SK-N-SH treated with all-trans-retinoic acid at 6 μM for 48 hours (cell line): ENCODE measurements at regions not wholly inside any gene's neighbourhood (a gene's known extent, or its start where the extent isn't known, plus 50 kb on each side); places are given as distances from the start of the nearest gene placed in this dataset.

Experiments
- ARNTL ChIP-seq: fragments of 450-650 bp; formaldehyde crosslinking; IDR thresholded peaks from 2 replicates; pipeline ENCODE4 v1.5.0; 2020; ENCODE audit warnings: low read depth, mild to moderate bottlenecking, moderate library complexity, borderline replicate concordance
- ESRRG ChIP-seq: fragments of 250-450 bp; sonication (Bioruptor Pico); IDR thresholded peaks from 2 replicates; pipeline ENCODE4 v1.6.1; 2021; ENCODE audit warnings: mild to moderate bottlenecking
- GLIS3 ChIP-seq: fragments of 250-450 bp; sonication (Bioruptor Pico); IDR thresholded peaks from 2 replicates; pipeline ENCODE4 v1.5.0; 2020; ENCODE audit warnings: mild to moderate bottlenecking, moderate library complexity
- PPARA ChIP-seq: fragments of 250-450 bp; sonication (Bioruptor Pico); IDR thresholded peaks from 2 replicates; pipeline ENCODE4 v1.5.0; 2020; ENCODE audit warnings: mild to moderate bottlenecking, borderline replicate concordance
- RARB ChIP-seq: fragments of 250-450 bp; sonication (Bioruptor Pico); IDR thresholded peaks from 2 replicates; pipeline ENCODE4 v1.8.0; 2021; ENCODE audit warnings: mild to moderate bottlenecking, moderate library complexity
- ZFP30 ChIP-seq: fragments of 450-650 bp; formaldehyde crosslinking; IDR thresholded peaks from 2 replicates; pipeline ENCODE4 v1.5.0; 2022; ENCODE audit warnings: mild to moderate bottlenecking, moderate library complexity
- ZNF565 ChIP-seq: fragments of 450-650 bp; formaldehyde crosslinking; conservative IDR thresholded peaks from 2 replicates; pipeline ENCODE4 v1.5.0; 2020; ENCODE audit warnings: low read depth, mild to moderate bottlenecking, moderate library complexity
- ZNF70 ChIP-seq: fragments of 450-650 bp; formaldehyde crosslinking; IDR thresholded peaks from 2 replicates; pipeline ENCODE4 v1.5.0; 2020; ENCODE audit warnings: mild to moderate bottlenecking, moderate library complexity
- ZNF8 ChIP-seq: fragments of 450-650 bp; formaldehyde crosslinking; IDR thresholded peaks from 2 replicates; pipeline ENCODE4 v1.5.0; 2020; ENCODE audit warnings: mild to moderate bottlenecking, moderate library complexity
- TF ChIP-seq, protein P1 (sequence below): fragments of 250-450 bp; sonication (Bioruptor Pico); IDR thresholded peaks from 2 replicates; pipeline ENCODE4 v1.8.0; 2020; ENCODE audit warnings: mild to moderate bottlenecking, moderate library complexity, borderline replicate concordance
- TF ChIP-seq, protein P2 (sequence below): fragments of 250-450 bp; sonication (Bioruptor Pico); IDR thresholded peaks from 2 replicates; pipeline ENCODE4 v1.8.0; 2021; ENCODE audit warnings: low read depth, mild to moderate bottlenecking, moderate library complexity, borderline replicate concordance

DNA sequence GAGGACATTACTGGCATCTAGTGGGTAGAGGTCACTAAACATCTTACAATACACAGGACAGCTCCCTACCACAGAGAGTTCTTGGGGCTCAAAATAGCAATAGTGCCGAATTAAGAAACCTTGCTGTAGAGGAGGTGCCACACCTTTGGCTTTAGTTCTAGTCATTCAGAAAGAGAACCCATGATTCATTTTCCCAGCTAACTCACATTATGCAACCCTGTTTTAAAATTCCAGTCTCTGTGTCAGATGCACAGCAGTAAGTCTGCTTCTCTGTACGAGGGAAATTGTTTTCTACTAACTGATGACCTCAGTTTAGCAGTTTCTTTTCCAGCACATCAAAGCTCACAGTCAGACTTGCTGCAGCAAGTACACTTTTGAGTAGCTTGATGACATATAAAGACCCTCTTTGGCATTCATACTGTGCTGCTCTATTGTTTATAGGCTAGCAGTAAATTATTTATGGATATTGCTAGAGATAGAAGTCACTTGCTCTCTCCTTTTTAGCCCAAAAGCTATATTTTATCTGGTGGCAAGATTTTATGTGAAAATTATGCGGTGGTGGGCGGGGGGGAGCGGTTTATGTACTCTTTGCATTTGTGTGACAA lies 487.8 kb upstream of the MAGEB18 start:
- TF ChIP-seq ESRRG (no peak), ZNF565 (CRISPR knock-in tag) (no peak), PPARA (CRISPR knock-in tag) (no peak), ZNF8 (CRISPR knock-in tag) (no peak), GLIS3 (CRISPR knock-in tag) (no peak), RARB (CRISPR knock-in tag) (no peak), ZFP30 (no peak), ZNF70 (CRISPR knock-in tag) (no peak), ARNTL (CRISPR knock-in tag) (no peak)
- TF ChIP-seq, protein P1, sequence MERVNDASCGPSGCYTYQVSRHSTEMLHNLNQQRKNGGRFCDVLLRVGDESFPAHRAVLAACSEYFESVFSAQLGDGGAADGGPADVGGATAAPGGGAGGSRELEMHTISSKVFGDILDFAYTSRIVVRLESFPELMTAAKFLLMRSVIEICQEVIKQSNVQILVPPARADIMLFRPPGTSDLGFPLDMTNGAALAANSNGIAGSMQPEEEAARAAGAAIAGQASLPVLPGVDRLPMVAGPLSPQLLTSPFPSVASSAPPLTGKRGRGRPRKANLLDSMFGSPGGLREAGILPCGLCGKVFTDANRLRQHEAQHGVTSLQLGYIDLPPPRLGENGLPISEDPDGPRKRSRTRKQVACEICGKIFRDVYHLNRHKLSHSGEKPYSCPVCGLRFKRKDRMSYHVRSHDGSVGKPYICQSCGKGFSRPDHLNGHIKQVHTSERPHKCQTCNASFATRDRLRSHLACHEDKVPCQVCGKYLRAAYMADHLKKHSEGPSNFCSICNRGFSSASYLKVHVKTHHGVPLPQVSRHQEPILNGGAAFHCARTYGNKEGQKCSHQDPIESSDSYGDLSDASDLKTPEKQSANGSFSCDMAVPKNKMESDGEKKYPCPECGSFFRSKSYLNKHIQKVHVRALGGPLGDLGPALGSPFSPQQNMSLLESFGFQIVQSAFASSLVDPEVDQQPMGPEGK (CRISPR knock-in tag), result no peak
- TF ChIP-seq, protein P2, sequence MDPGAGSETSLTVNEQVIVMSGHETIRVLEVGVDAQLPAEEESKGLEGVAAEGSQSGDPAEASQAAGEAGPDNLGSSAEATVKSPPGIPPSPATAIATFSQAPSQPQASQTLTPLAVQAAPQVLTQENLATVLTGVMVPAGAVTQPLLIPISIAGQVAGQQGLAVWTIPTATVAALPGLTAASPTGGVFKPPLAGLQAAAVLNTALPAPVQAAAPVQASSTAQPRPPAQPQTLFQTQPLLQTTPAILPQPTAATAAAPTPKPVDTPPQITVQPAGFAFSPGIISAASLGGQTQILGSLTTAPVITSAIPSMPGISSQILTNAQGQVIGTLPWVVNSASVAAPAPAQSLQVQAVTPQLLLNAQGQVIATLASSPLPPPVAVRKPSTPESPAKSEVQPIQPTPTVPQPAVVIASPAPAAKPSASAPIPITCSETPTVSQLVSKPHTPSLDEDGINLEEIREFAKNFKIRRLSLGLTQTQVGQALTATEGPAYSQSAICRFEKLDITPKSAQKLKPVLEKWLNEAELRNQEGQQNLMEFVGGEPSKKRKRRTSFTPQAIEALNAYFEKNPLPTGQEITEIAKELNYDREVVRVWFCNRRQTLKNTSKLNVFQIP (CRISPR knock-in tag), result no peak
